Transverse colon (tissue), 4 donors: ENCODE measurements at regions not wholly inside any gene's neighbourhood (a gene's known extent, or its start where the extent isn't known, plus 50 kb on each side); places are given as distances from the start of the nearest gene placed in this dataset.

Experiments
- DNase-seq: peaks from one replicate; pipeline ENCODE4 v3.0.0-alpha.2; 2019
- H3K27ac ChIP-seq, 4 donors: fragments of 200-600 bp; sonication (generic); 2 replicates each; pipeline ENCODE4 v1.5.1; 2016 to 2018; ENCODE audit warnings: inconsistent platforms in 4 of 4
- H3K27me3 ChIP-seq: fragments of 200-600 bp; sonication (generic); 2 replicates; pipeline ENCODE4 v1.5.1; 2017; ENCODE audit warnings: inconsistent platforms
- H3K36me3 ChIP-seq, 4 donors: fragments of 200-600 bp; sonication (generic); 2 replicates each; pipeline ENCODE4 v1.5.1; 2017 to 2019; ENCODE audit warnings: inconsistent platforms in 4 of 4
- H3K4me1 ChIP-seq, 4 donors: fragments of 200-600 bp; sonication (generic); 2 replicates each; pipeline ENCODE4 v1.5.1; 2017 to 2020; ENCODE audit warnings: inconsistent platforms in 4 of 4
- H3K4me3 ChIP-seq, 4 donors: fragments of 200-600 bp; sonication (generic); 1 replicate in 1 of 4; 2 replicates in 3 of 4; pipeline versions ENCODE4 v1.5.1 to v1.6.1; 2017 to 2019; ENCODE audit warnings: inconsistent platforms in 4 of 4
- H3K9me3 ChIP-seq, 2 donors: fragments of 200-600 bp; sonication (generic); 2 replicates each; pipeline ENCODE4 v1.5.1; 2017 to 2019; ENCODE audit warnings: inconsistent platforms in 2 of 2
- CTCF ChIP-seq, 5 experiments: fragments of 200-600 bp in 3 of 5; fragments of 450-650 bp in 2 of 5; sonication (generic) in 3 of 5; IDR thresholded peaks; 1 replicate in 2 of 5; 2 replicates in 3 of 5; pipeline ENCODE4 v1.5.1; 2016 to 2017; ENCODE audit warnings: antibody characterized with exemption in 5 of 5, inconsistent platforms in 3 of 5, mild to moderate bottlenecking in 2 of 5, moderate library complexity in 1 of 5
- EP300 ChIP-seq: sonication (generic); formaldehyde crosslinking; IDR thresholded peaks from one replicate; pipeline ENCODE4 v1.6.1; 2017; ENCODE audit warnings: antibody characterized with exemption, low read depth
- POLR2A ChIP-seq: fragments of 450-650 bp; IDR thresholded peaks from one replicate; pipeline ENCODE4 v1.6.1; 2016; ENCODE audit warnings: antibody characterized with exemption, mild to moderate bottlenecking, moderate library complexity
- POLR2AphosphoS5 ChIP-seq, 3 donors: sonication (generic); formaldehyde crosslinking; IDR thresholded peaks; one replicate each; pipeline ENCODE4 v1.6.1; 2016; ENCODE audit warnings: antibody characterized with exemption in 3 of 3
- WGBS, 2 donors: methylation state at CpG; one replicate each; pipeline ENCODE4 v1.1.5; 2018; ENCODE audit warnings: low coverage in 1 of 2; 5-methylcytosine and 5-hydroxymethylcytosine counted together
- in situ Hi-C, 4 donors: fragments of 200-750 bp; cut with MboI; loops; one replicate each; pipeline versions ENCODE4 v1.15.0 to v1.15.1; 2017; ENCODE audit warnings: low sequenced_read_pairs in 3 of 4, low pct_ligation_motif_present in 1 of 4, low pct_unique_long_range_greater_than_20kb in 1 of 4
- intact Hi-C: fragments of 100-400 bp; cut with DNase I; formaldehyde crosslinking; loops from one replicate; pipeline ENCODE4 v1.15.1; 2023; ENCODE audit warnings: low total_unique reads

GRCh38 chr7:49341849-49342248 is 417.5 kb downstream of the CDC14C start:
- intact Hi-C loops (no loop called here), in situ Hi-C loops (no loop called here)
- Histone ChIP-seq H3K27ac (no peak overlapping the region), H3K4me1 (no peaks in the 10 kb centered on the region), H3K36me3 (no peaks in the 10 kb centered on the region), H3K9me3 (no peaks in the 10 kb centered on the region), H3K27me3 (no peaks in the 10 kb centered on the region), H3K4me3 (no peak overlapping the region)
- no peak for TF ChIP-seq CTCF (IDR thresholded peaks at IDR 0.05)
- TF ChIP-seq EP300 = no peak
- TF ChIP-seq POLR2A = no peak
- no peak for TF ChIP-seq POLR2AphosphoS5 (IDR thresholded peaks at IDR 0.05)
- DNase-seq = no peak
- 70 to 72% methylated on average over 3 of the region's 3 CpGs for WGBS, 2 donors

DNA sequence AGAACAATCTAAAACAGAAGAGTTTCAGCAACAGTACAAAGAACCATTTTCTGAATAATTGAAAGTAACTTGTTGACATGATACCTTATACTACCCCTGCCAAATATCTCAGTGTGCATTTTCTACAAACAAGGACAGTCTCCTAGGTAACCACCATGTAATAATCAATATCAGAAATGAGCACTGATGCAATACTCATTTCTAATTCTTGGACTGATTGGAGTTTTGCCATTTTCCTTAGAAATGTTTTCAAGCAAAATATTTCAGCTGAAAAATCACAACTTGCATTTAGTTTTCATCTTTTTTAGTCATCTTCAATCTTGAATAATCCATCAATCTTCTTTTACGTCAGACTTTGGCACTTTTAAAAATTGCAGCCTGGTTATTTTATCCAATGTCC is 420.2 kb downstream of the CDC14C start:
- no peak overlapping the region for H3K27ac ChIP-seq
- H3K36me3 ChIP-seq = no peaks in the 10 kb centered on the region
- in situ Hi-C loops = no loop called here
- no peak overlapping the region for H3K4me3 ChIP-seq
- no peaks in the 10 kb centered on the region for H3K4me1 ChIP-seq
- intact Hi-C loops = no loop called here
- no peak for DNase-seq
- WGBS, 2 donors = 74 to 82% methylated on average over 1 of the region's 1 CpG
- no peaks in the 10 kb centered on the region for H3K9me3 ChIP-seq
- no peak for TF ChIP-seq EP300
- no peak for TF ChIP-seq POLR2A
- TF ChIP-seq POLR2AphosphoS5 (IDR thresholded peaks at IDR 0.05) = no peak
- no peak for TF ChIP-seq CTCF (IDR thresholded peaks at IDR 0.05)
- H3K27me3 ChIP-seq = no peaks in the 10 kb centered on the region

GRCh38 chr7:49346195-49346899 is 422.0 kb downstream of the CDC14C start:
- Histone ChIP-seq H3K27ac (no peak overlapping the region), H3K4me1 (no peaks in the 10 kb centered on the region), H3K9me3 (peaks cover 0 to 2% of the 10 kb centered on the region in 2 donors), H3K36me3 (no peaks in the 10 kb centered on the region), H3K27me3 (no peaks in the 10 kb centered on the region), H3K4me3 (no peak overlapping the region)
- no peak for DNase-seq
- 29% methylated on average over 1 of the region's 1 CpG for WGBS, 2 donors
- in situ Hi-C loops = no loop called here
- intact Hi-C loops = no loop called here
- TF ChIP-seq EP300 = no peak
- TF ChIP-seq CTCF (IDR thresholded peaks at IDR 0.05) = no peak
- TF ChIP-seq POLR2AphosphoS5 (IDR thresholded peaks at IDR 0.05) = no peak
- no peak for TF ChIP-seq POLR2A

DNA sequence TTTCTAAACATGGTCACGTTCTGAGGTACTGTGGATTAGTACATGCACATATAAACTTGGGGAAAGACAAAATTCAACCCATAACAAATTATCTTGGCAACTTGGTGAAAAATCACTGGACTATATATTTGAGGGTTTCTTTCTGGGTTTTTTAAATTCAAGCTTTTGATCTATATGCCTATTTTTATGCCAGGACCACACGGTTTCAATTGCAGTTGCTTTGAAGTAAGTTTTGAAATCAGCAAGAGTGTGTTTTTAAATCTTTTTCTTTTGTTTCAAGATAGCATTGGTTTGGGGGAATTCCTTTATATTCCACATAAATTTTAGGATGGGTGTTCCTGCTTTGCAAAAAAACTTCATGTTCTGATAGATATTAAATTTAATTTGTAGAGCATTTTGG is 406.4 kb upstream of the VWC2 start:
- Histone ChIP-seq H3K4me1 (no peaks in the 10 kb centered on the region), H3K4me3 (no peak overlapping the region), H3K36me3 (no peaks in the 10 kb centered on the region), H3K27me3 (no peaks in the 10 kb centered on the region), H3K9me3 (no peaks in the 10 kb centered on the region), H3K27ac (no peak overlapping the region)
- TF ChIP-seq POLR2A (no peak), POLR2AphosphoS5 (IDR thresholded peaks at IDR 0.05) (no peak), EP300 (no peak), CTCF (IDR thresholded peaks at IDR 0.05) (no peak)
- 50 to 54% methylated on average over 2 of the region's 2 CpGs for WGBS, 2 donors
- intact Hi-C loops = no loop called here
- DNase-seq = no peak
- in situ Hi-C loops = no loop called here
